H1 (cell line): ENCODE measurements at regions not wholly inside any gene's neighbourhood (a gene's known extent, or its start where the extent isn't known, plus 50 kb on each side); places are given as distances from the start of the nearest gene placed in this dataset.

Experiments
- CBX8 ChIP-seq: fragments of 300-800, 300-1000 bp; sonication (generic); IDR thresholded peaks from 2 replicates; pipeline ENCODE4 v1.7.1; 2016; ENCODE audit warnings: low read depth, low read length, borderline replicate concordance

- no peak for TF ChIP-seq CBX8
Observed at GRCh38 chr14:41378526-41378925, 228.2 kb upstream of the LRFN5 start (continued).
